HG03066 (cell line): ENCODE measurements at regions not wholly inside any gene's neighbourhood (a gene's known extent, or its start where the extent isn't known, plus 50 kb on each side); places are given as distances from the start of the nearest gene placed in this dataset.

ENCODE experiments used
- ATAC-seq: cut with Tn5 transposase; IDR thresholded peaks from one replicate; pipeline ENCODE4 v1.9.1; 2021; ENCODE audit warnings: low read depth; ENCODE audit not compliant: unreplicated experiment

DNA sequence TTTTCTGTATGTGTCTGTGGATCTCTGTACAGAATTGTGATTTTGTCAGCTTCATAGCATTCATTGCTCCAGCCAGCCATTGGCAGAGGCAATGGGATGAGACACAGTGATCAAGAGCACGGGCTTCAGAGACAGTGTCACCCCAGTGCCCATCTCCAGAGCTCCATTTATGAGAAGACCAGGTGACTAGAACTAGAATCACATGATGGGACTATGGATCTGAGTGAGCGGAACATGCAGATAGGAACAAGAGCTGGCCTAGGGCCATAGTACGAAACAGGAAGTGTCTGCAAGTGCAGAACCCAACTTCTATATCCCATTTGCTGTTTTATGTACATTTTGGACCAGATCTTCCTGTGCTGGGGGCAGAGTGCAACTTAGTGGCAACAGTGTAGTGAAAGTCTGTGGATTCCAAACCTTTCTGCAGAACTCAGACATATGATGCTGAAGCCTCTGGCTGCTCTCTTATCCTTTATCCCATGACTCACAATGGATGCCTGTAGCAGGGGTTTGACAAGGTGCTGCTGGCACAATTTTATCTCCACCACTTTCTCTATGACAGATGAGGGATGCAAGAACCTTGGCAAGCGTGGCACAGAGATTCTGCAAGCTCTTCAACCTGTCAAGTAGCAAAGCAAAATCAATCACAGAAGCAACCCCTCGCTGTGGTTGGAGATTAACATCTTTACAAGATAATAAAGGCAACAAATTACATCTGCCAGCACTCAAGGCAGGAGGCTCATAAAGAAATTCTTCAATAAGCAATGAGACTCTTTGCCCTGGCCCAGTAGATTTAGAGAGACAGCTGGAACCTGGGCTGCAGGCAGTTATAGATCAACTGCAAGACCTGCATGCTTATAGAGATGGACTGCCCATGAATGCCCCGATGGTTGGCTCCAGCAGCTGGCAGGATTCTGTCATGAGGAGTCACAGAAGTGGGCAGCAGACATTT lies 681.3 kb downstream of the TNS3 start:
- ATAC-seq, result no peak

- no peak for ATAC-seq
Measured at GRCh38 chr7:46897381-46897780, 684.5 kb downstream of the TNS3 start.

DNA sequence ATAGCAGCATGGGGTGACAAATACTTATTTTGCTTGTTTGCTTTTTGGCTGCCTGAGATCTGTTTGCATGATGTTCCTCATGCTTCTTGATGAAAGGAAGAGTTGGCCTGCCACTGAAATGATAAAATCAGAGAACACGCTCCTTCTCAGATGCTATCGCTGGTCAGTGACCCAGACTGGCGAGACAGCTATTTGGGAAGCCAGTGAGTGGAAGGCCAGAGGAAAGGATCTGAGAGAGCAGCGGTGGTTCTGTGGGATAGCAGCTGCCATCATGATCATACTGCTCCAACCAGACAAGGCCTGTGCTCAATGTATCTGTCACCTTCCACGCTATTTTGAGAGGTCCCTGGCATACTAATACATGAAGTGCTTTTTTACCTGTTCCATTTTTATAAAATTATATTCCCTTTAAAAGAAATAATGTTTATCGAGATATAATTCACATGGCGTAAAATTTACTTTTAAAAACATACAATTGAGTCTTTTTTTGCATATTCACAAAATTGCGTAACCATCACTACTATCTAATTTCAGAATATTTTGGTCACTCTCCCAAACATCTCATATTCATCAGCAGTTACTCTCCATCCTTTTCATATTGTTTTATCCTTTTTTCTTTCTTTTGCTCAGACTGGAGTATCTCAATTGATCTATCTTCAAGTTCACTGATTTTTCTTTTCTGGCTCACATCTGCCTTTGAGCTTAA lies 695.1 kb downstream of the TNS3 start:
- no peak for ATAC-seq

GRCh38 chr7:46885167-46885566 lies 696.7 kb downstream of the TNS3 start:
- ATAC-seq, result no peak

DNA sequence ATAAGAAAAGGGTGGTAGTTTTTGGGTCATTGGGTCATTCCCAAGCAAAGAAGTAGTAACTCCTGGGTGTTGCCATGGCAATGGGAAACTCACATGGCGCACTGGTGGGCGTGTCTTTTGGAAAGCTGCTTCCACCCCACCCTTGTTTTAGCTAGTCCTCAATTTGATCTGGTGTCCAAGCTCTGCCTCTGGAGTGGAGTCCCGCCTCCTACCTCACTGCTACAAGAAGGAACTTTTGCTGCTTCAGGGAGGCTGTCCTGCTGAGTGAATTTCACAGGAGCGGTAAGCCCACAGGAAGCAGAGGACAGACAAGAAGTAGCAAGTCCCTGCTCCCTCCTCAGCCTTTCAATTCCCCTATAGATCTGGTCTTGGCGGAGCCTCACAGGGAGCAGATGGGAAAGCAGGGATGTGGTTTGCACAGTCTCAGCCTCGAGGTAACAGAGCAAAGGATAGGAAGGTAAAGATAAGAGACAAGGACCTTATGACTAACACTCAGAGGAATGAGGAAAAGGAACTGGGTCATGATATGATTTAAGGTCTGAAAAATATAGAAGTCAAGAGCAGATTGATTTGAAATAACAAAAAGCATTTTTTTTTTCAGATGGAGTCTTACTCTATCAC lies 700.3 kb downstream of the TNS3 start:
- no peak for ATAC-seq

DNA sequence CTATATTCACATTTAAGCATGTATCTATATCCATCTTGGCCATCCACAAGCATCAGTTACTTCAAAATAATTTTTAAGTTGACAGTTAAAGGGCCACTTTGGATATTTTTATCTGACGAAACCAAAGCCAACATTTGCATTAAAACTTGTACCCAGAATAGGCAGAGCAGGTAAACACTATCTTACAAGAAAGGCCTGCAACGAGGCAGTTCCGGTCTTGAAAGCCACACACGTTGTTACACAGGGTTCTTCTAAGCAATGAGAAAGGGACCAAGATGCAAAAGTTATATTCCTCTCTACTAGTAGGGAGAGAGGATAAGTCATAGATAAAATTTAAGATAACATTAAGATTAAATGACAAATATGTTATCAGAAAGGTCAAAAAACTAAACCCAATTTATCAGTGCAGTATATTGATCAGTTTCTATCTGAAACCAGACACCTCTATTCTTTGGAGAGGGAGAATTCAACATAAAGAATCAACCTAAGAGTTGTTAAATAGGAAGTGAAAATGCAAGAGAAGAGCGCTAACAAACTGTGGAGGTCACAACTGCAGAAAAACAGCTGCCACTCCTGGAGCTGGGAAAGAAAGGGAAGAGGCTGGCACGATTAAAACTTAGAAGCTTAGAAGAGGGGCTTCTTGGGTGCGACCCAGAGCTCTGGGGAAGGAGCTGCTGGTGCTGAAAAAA lies 701.3 kb downstream of the TNS3 start:
- no peak for ATAC-seq

DNA sequence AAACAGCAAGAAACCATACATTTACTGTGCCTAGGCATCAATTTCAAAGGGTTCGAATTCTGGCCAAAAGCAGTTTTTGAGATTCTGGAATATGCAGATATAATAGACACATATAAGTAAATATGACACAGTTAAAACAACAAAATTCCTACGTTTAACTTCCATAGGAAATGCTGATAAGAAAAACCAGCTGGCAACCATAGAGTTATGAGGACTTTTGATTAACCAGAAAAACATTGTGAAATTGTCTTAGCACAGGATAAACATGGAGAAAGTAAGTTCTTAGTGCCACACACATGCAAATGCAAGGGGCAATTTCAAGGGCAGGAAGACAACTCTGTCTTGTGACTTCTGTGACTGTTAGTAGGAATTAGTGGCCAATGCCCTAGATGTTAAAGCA lies 702.1 kb downstream of the TNS3 start:
- ATAC-seq, result no peak

GRCh38 chr7:46871516-46871915 lies 710.4 kb downstream of the TNS3 start:
- no peak for ATAC-seq

DNA sequence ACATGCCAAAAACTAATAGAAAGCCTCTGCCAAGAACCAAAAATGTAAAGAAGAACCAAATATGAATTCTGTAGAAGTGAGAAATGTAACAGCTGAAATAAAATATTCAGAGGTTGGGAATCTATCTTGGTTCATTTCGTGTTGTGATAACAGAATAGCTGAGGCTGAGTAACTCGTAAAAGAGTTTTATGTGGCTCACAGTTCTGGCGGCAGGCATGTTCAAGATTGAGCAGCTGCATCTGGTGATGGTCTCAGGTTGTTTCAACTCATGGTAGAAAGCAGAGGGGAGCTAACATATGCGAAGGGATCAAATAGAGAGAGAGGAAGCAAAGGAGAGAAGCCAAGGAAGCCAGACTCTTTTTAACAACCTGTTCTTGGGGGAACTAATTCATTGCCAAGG lies 717.2 kb downstream of the TNS3 start:
- no peak for ATAC-seq

- no peak for ATAC-seq
Measured at GRCh38 chr7:46859963-46860475, 721.9 kb downstream of the TNS3 start.

DNA sequence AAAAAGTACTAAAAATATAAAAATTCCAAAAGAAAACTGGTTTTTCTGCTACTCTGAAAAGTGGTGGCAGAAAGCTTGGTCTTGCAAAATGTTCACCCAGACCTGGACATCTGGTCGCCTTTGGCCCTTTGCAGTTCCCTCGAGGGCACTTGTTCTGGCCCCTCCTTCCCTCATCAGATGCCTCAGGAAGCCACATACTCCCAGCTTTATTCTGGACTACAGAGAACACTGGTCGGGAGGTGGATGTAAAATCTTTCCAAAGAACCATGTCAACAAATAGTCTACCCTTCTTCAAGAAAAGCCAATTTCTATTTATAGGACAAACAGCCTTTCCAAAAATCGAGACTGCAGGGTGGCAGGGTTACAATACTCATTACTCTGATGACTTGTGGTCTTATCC lies 726.1 kb downstream of the TNS3 start:
- ATAC-seq, result no peak

GRCh38 chr7:46854958-46855473 lies 726.9 kb downstream of the TNS3 start:
- ATAC-seq, result no peak

DNA sequence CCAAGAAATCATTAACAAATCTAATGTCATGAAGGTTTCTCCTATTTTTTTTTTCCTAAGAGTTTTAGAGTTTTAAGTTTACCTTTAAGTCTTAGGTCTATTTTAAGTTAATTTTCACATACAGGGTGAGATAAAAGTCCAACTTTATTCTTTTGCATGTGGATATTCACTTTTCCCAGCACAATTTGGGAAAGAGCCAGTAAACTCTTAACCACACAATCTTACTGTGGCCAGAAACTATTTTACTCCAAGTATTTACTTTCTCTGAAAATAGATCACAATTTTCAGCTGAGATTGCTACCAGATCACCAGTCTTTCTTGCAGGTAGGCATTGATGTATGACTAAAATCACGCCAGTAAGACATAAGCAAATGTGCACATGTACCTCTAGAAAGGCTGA lies 728.5 kb downstream of the TNS3 start:
- no peak for ATAC-seq

GRCh38 chr7:46852795-46853194 lies 729.1 kb downstream of the TNS3 start:
- no peak for ATAC-seq

DNA sequence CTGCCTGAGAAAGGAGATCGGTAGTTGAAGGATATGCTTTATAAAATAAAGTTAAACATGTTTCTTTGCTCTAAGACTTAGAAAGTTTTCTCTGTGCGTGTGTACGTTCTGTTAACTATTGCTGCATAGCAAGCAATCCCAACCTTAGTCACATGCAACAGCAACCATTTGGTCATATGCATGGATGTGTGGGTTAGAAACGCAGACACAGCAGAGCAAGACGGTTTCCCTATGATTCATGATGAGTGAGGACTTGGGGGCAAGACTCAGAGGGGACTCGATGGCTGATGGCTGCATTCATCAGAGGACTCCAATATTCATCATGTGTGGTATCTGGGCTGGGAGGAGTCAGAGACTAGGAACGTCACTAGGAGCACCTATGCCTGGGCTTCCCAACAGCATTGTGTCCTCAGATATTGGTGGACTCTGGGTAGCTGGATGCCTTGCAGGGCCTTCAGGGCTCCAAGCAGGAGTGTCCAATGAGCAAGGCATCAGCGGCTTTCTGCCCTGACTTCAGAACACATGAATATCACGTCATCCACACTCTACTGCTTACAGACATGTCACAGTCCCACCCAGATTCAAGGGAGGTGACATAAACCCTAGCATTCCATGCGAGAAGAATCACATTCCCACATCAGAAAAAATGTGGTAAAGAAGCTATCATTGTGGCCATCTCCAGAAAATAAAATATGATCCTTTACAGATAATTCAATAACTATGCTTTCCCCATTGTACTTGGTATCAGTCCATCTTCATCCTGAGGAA lies 731.2 kb downstream of the TNS3 start:
- no peak for ATAC-seq

GRCh38 chr7:46848944-46849343 lies 733.0 kb downstream of the TNS3 start:
- no peak for ATAC-seq

GRCh38 chr7:46848311-46848710 lies 733.6 kb downstream of the TNS3 start:
- ATAC-seq, result no peak

- ATAC-seq, result no peak
Measured at GRCh38 chr7:46847126-46847525, 734.8 kb downstream of the TNS3 start.

DNA sequence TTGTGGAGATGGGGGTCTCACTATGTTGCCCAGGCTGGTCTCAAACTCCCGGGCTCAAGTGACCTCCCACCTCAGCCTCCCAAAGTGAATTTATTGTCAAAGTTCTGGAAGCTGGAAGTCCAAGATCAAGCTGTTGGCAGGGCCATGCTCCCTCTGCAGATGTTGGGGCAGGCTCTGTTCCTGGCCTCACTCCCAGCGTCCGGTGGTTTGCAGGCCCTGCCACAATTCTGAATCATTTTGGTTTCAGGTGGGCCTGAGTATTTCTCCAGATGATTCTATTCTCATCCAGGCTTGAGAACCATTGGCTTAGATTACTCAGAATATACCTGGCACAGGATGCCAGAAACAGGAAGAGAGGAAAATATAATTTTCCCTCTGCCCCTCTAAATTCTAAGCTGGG lies 737.4 kb downstream of the TNS3 start:
- ATAC-seq, result no peak

DNA sequence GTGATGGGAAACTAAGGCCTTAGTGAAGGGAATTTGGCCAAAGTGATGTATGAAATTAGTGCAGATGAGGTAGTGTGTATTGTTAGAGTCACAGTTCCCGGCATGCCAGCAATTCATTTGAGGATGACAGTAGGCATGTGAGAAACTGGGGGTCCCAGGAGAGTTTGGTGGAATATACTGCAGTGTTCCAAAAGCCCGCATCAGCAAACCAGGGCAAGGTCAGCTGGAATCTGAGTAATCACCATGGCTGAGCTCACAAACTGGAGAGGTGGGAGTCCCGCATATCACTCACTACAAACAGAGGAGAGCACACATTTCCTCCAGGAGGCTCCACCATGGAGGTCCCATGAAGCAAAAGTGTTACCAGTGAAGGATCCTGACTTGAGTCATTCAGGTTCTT lies 740.7 kb downstream of the TNS3 start:
- no peak for ATAC-seq
